GM19463 (cell line): ENCODE measurements at regions not wholly inside any gene's neighbourhood (a gene's known extent, or its start where the extent isn't known, plus 50 kb on each side); places are given as distances from the start of the nearest gene placed in this dataset.
"Not testable (repeated sequence)": the region's sequence is repeated elsewhere in the genome, so short reads cannot be mapped to it uniquely, and the experiment has no call there.

ENCODE experiments used
- ATAC-seq: cut with Tn5 transposase; IDR thresholded peaks from one replicate; pipeline ENCODE4 v1.9.1; 2021; ENCODE audit warnings: mild to moderate bottlenecking, moderate library complexity; ENCODE audit not compliant: unreplicated experiment

GRCh38 chr16:75919664-75920063 lies 193.4 kb upstream of the CPHXL start:
- no peak for ATAC-seq

GRCh38 chr16:75921281-75921680 lies 195.0 kb upstream of the CPHXL start:
- no peak for ATAC-seq

- ATAC-seq = no peak
Observed at GRCh38 chr16:75922250-75922649, 196.0 kb upstream of the CPHXL start.

GRCh38 chr16:75924397-75924796 lies 198.1 kb upstream of the CPHXL start:
- no peak for ATAC-seq

GRCh38 chr16:75927810-75928209 lies 201.5 kb upstream of the CPHXL start:
- ATAC-seq = no peak

- ATAC-seq = no peak
Observed at GRCh38 chr16:75928295-75928694, 202.0 kb upstream of the CPHXL start.

GRCh38 chr16:75929046-75929445 lies 202.8 kb upstream of the CPHXL start:
- no peak for ATAC-seq

- ATAC-seq = no peak
Observed at GRCh38 chr16:75931043-75931442, 204.8 kb upstream of the CPHXL start.

- no peak for ATAC-seq
Observed at GRCh38 chr16:75931970-75932369, 205.7 kb upstream of the CPHXL start.

GRCh38 chr16:75938818-75939217 lies 212.5 kb upstream of the CPHXL start:
- no peak for ATAC-seq

GRCh38 chr16:75942351-75942750 lies 216.1 kb upstream of the CPHXL start:
- ATAC-seq = no peak

GRCh38 chr16:75942936-75943335 lies 216.6 kb upstream of the CPHXL start:
- ATAC-seq = no peak

GRCh38 chr16:75943705-75944514 lies 217.6 kb upstream of the CPHXL start:
- no peak for ATAC-seq

- no peak for ATAC-seq
Observed at GRCh38 chr16:75945916-75946457, 219.7 kb upstream of the CPHXL start.

GRCh38 chr16:75947626-75948239 lies 221.4 kb upstream of the CPHXL start:
- no peak for ATAC-seq

GRCh38 chr16:75948441-75948840 lies 222.2 kb upstream of the CPHXL start:
- no peak for ATAC-seq

- ATAC-seq = no peak
Observed at GRCh38 chr16:75948886-75949285, 222.6 kb upstream of the CPHXL start.

- ATAC-seq = no peak
Observed at GRCh38 chr16:75952124-75952523, 225.8 kb upstream of the CPHXL start.

- ATAC-seq = no peak
Observed at GRCh38 chr16:75957870-75958269, 231.6 kb upstream of the CPHXL start.

GRCh38 chr16:75965504-75966374 lies 239.4 kb upstream of the CPHXL start:
- ATAC-seq = no peak

GRCh38 chr16:75969120-75969519 lies 242.8 kb upstream of the CPHXL start:
- ATAC-seq = not testable (repeated sequence)
